Endothelial cell (in vitro differentiated cells): ENCODE measurements at regions not wholly inside any gene's neighbourhood (a gene's known extent, or its start where the extent isn't known, plus 50 kb on each side); places are given as distances from the start of the nearest gene placed in this dataset.

Experiments
- DNase-seq: peaks from one replicate; pipeline ENCODE4 v3.0.0; 2021; ENCODE audit warnings: low spot score
- H3K27ac Mint-ChIP-seq: one replicate; pipeline ENCODE4 v1.8.0; 2021; ENCODE audit warnings: mixed read lengths, inconsistent platforms; ENCODE audit not compliant: unreplicated experiment
- H3K27me3 Mint-ChIP-seq: one replicate; pipeline ENCODE4 v1.8.0; 2021; ENCODE audit warnings: mild to moderate bottlenecking, moderate library complexity, mixed read lengths, inconsistent platforms; ENCODE audit not compliant: unreplicated experiment
- H3K36me3 Mint-ChIP-seq: one replicate; pipeline ENCODE4 v1.8.0; 2021; ENCODE audit warnings: mild to moderate bottlenecking, low read depth, mixed read lengths, inconsistent platforms; ENCODE audit not compliant: unreplicated experiment
- H3K4me1 Mint-ChIP-seq: one replicate; pipeline ENCODE4 v1.8.0; 2021; ENCODE audit warnings: mild to moderate bottlenecking, mixed read lengths, inconsistent platforms; ENCODE audit not compliant: unreplicated experiment
- H3K4me3 Mint-ChIP-seq: one replicate; pipeline ENCODE4 v1.8.0; 2021; ENCODE audit warnings: mild to moderate bottlenecking, mixed read lengths, inconsistent platforms; ENCODE audit not compliant: unreplicated experiment
- H3K9me3 Mint-ChIP-seq: one replicate; pipeline ENCODE4 v1.8.0; 2021; ENCODE audit warnings: mixed read lengths, inconsistent platforms; ENCODE audit not compliant: unreplicated experiment
- TF ChIP-seq, protein P1 (sequence below): fragments of 200-600 bp; sonication (generic); IDR thresholded peaks from one replicate; pipeline ENCODE4 v1.5.0; 2021; ENCODE audit warnings: antibody characterized with exemption; ENCODE audit not compliant: unreplicated experiment

- Mint-ChIP-seq H3K27ac (no peak overlapping the region), H3K27me3 (peaks cover 2% of the 10 kb centered on the region), H3K36me3 (no peaks in the 10 kb centered on the region), H3K4me1 (no peaks in the 10 kb centered on the region), H3K9me3 (no peaks in the 10 kb centered on the region), H3K4me3 (no peak overlapping the region)
- TF ChIP-seq, protein P1, sequence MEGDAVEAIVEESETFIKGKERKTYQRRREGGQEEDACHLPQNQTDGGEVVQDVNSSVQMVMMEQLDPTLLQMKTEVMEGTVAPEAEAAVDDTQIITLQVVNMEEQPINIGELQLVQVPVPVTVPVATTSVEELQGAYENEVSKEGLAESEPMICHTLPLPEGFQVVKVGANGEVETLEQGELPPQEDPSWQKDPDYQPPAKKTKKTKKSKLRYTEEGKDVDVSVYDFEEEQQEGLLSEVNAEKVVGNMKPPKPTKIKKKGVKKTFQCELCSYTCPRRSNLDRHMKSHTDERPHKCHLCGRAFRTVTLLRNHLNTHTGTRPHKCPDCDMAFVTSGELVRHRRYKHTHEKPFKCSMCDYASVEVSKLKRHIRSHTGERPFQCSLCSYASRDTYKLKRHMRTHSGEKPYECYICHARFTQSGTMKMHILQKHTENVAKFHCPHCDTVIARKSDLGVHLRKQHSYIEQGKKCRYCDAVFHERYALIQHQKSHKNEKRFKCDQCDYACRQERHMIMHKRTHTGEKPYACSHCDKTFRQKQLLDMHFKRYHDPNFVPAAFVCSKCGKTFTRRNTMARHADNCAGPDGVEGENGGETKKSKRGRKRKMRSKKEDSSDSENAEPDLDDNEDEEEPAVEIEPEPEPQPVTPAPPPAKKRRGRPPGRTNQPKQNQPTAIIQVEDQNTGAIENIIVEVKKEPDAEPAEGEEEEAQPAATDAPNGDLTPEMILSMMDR = no peak
- DNase-seq = no peak
Observed at GRCh38 chr15:69869881-69870505, 227.7 kb downstream of the TLE3 start.

- peaks cover 2% of the 10 kb centered on the region for H3K27me3 Mint-ChIP-seq
- no peaks in the 10 kb centered on the region for H3K9me3 Mint-ChIP-seq
- TF ChIP-seq, protein P1 = no peak
- no peak overlapping the region for H3K27ac Mint-ChIP-seq
- no peaks in the 10 kb centered on the region for H3K36me3 Mint-ChIP-seq
- H3K4me3 Mint-ChIP-seq = no peak overlapping the region
- no peaks in the 10 kb centered on the region for H3K4me1 Mint-ChIP-seq
- no peak for DNase-seq
Observed at GRCh38 chr15:69871511-69872134, 226.1 kb downstream of the TLE3 start.

GRCh38 chr15:69873807-69874206 is 223.9 kb downstream of the TLE3 start:
- peaks cover 3% of the 10 kb centered on the region for H3K27me3 Mint-ChIP-seq
- no peaks in the 10 kb centered on the region for H3K36me3 Mint-ChIP-seq
- TF ChIP-seq, protein P1 = no peak
- no peak overlapping the region for H3K27ac Mint-ChIP-seq
- no peak for DNase-seq
- H3K4me1 Mint-ChIP-seq = no peaks in the 10 kb centered on the region
- H3K4me3 Mint-ChIP-seq = no peak overlapping the region
- no peaks in the 10 kb centered on the region for H3K9me3 Mint-ChIP-seq

DNA sequence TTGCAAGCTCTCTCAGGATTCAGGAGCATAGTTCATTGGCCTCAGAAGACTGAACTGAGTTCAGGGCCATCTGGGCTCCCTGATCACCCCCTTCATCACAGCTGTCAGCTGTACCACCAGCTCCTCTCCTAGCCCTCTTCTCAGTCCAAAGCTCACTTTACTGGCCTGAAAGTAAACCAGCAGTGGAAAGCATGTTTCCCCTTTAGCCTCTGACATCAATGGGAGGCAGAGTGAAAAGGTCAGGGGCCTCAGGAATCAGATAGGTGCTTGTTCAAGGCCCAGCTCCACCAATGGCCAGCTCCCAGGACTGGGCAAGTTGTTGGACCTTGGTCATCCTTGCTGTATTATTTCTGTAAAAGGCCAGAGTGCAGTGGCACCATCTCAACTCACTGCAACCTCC is 223.4 kb downstream of the TLE3 start:
- Mint-ChIP-seq H3K4me3 (no peak overlapping the region), H3K36me3 (no peaks in the 10 kb centered on the region), H3K27ac (no peak overlapping the region), H3K9me3 (no peaks in the 10 kb centered on the region), H3K27me3 (peaks cover 3% of the 10 kb centered on the region), H3K4me1 (no peaks in the 10 kb centered on the region)
- no peak for DNase-seq
- TF ChIP-seq, protein P1 = no peak
